Calu3 (cell line): ENCODE measurements at regions not wholly inside any gene's neighbourhood (a gene's known extent, or its start where the extent isn't known, plus 50 kb on each side); places are given as distances from the start of the nearest gene placed in this dataset.

Experiments
- BruUV-seq: library from RNA; stranded (reverse); fragments of 400-500 nt; replicated peaks from 2 replicates; lab custom pipeline; 2021; lab: Mats Ljungman, UMichigan
- CTCF ChIA-PET: fragments of 300-600 bp; sonication (Branson Sonifier 250); formaldehyde crosslinking; loops from one replicate; lab custom pipeline; 2022; ENCODE audit warnings: antibody characterized with exemption; lab: Charles Lee
- DNase-seq: peaks from one replicate; pipeline ENCODE4 v3.0.0; 2022
- H3K27ac Mint-ChIP-seq: one replicate; pipeline ENCODE4 v1.8.0; 2022; ENCODE audit warnings: mixed read lengths; ENCODE audit not compliant: unreplicated experiment
- H3K27me3 Mint-ChIP-seq: one replicate; pipeline ENCODE4 v1.8.0; 2022; ENCODE audit warnings: mixed read lengths; ENCODE audit not compliant: unreplicated experiment
- H3K36me3 Mint-ChIP-seq: one replicate; pipeline ENCODE4 v1.8.0; 2022; ENCODE audit warnings: mild to moderate bottlenecking, moderate library complexity, mixed read lengths; ENCODE audit not compliant: insufficient read depth, unreplicated experiment
- H3K4me1 Mint-ChIP-seq: one replicate; pipeline ENCODE4 v1.8.0; 2022; ENCODE audit warnings: mild to moderate bottlenecking, low read depth, mixed read lengths; ENCODE audit not compliant: unreplicated experiment
- H3K4me3 Mint-ChIP-seq: one replicate; pipeline ENCODE4 v1.8.0; 2022; ENCODE audit warnings: mild to moderate bottlenecking, low read depth, moderate library complexity, mixed read lengths; ENCODE audit not compliant: unreplicated experiment
- H3K9me3 Mint-ChIP-seq: one replicate; pipeline ENCODE4 v1.8.0; 2022; ENCODE audit warnings: low read depth, mixed read lengths; ENCODE audit not compliant: unreplicated experiment
- CTCF ChIP-seq: fragments of 200-600 bp; IDR thresholded peaks from one replicate; pipeline ENCODE4 v1.8.0; 2022; ENCODE audit warnings: antibody characterized with exemption; ENCODE audit not compliant: unreplicated experiment
- intact Hi-C: fragments of 100-400 bp; cut with micrococcal nuclease; formaldehyde crosslinking; loops from one replicate; pipeline ENCODE4 v1.10.0; 2022; ENCODE audit not compliant: unreplicated experiment

- no peak overlapping the region for H3K27ac Mint-ChIP-seq
- CTCF ChIA-PET: no interaction called here
- intact Hi-C loops: no loop called here
- H3K4me1 Mint-ChIP-seq: no peaks in the 10 kb centered on the region
- no TSS peak for BruUV-seq
- no peaks in the 10 kb centered on the region for H3K9me3 Mint-ChIP-seq
- no peak overlapping the region for H3K4me3 Mint-ChIP-seq
- no peak for TF ChIP-seq CTCF
- H3K36me3 Mint-ChIP-seq: no peaks in the 10 kb centered on the region
- no peak for DNase-seq
- no peaks in the 10 kb centered on the region for H3K27me3 Mint-ChIP-seq
These were observed 85.9 kb downstream of the GPR37 start for GRCh38 chr7:124679586-124680225.

GRCh38 chr7:124679146-124679545 is 86.4 kb downstream of the GPR37 start:
- no TSS peak for BruUV-seq
- no peak overlapping the region for H3K4me3 Mint-ChIP-seq

GRCh38 chr7:124674451-124674850 is 91.1 kb downstream of the GPR37 start:
- CTCF ChIA-PET: no interaction called here

More at GRCh38 chr7:124679146-124679545, 86.4 kb downstream of the GPR37 start:
- Mint-ChIP-seq H3K27ac (no peak overlapping the region), H3K27me3 (no peaks in the 10 kb centered on the region), H3K9me3 (no peaks in the 10 kb centered on the region), H3K36me3 (no peaks in the 10 kb centered on the region), H3K4me1 (no peaks in the 10 kb centered on the region)
- intact Hi-C loops: no loop called here
- CTCF ChIA-PET: no interaction called here
- TF ChIP-seq CTCF: no peak
- no peak for DNase-seq

GRCh38 chr7:124672011-124672410 is 93.6 kb downstream of the GPR37 start:
- BruUV-seq: no TSS peak
- Mint-ChIP-seq H3K27ac (no peak overlapping the region), H3K36me3 (no peaks in the 10 kb centered on the region), H3K9me3 (no peaks in the 10 kb centered on the region), H3K27me3 (no peaks in the 10 kb centered on the region), H3K4me1 (no peaks in the 10 kb centered on the region), H3K4me3 (no peak overlapping the region)
- no peak for TF ChIP-seq CTCF
- intact Hi-C loops: no loop called here
- no peak for DNase-seq
- CTCF ChIA-PET: no interaction called here

More at GRCh38 chr7:124674451-124674850, 91.1 kb downstream of the GPR37 start:
- H3K27me3 Mint-ChIP-seq: no peaks in the 10 kb centered on the region
- no peak for DNase-seq
- no peak overlapping the region for H3K4me3 Mint-ChIP-seq
- no TSS peak for BruUV-seq
- no peak for TF ChIP-seq CTCF
- H3K36me3 Mint-ChIP-seq: no peaks in the 10 kb centered on the region
- H3K9me3 Mint-ChIP-seq: no peaks in the 10 kb centered on the region
- H3K4me1 Mint-ChIP-seq: no peaks in the 10 kb centered on the region
- intact Hi-C loops: no loop called here
- H3K27ac Mint-ChIP-seq: no peak overlapping the region
